ENCODE measurements at regions not wholly inside any gene's neighbourhood (a gene's known extent, or its start where the extent isn't known, plus 50 kb on each side); places are given as distances from the start of the nearest gene placed in this dataset.

GRCh38 chr13:73288596-73288995 lies 229.8 kb downstream of the KLF5 start:
- Histone ChIP-seq H3K27ac (ENCODE audit: low read depth, low read length) (no peak overlapping the region), H3K9ac (ENCODE audit: low read length) (no peak overlapping the region), H3K9me3 (ENCODE audit: control insufficient read depth in 1 of 2, insufficient read depth in 1 of 2, low read depth in 1 of 2, low read length in 2 of 2) (no peaks in the 10 kb centered on the region), H3K4me1 (ENCODE audit: control insufficient read depth in 1 of 2, insufficient read depth in 2 of 2, low read length in 2 of 2) (no peaks in the 10 kb centered on the region), H3K36me3 (ENCODE audit: control insufficient read depth in 1 of 2, insufficient read depth in 2 of 2, low read length in 2 of 2) (no peaks in the 10 kb centered on the region), H3K27me3 (ENCODE audit: insufficient read depth, low read length) (no peaks in the 10 kb centered on the region), H4K20me1 (ENCODE audit: insufficient read depth) (no peaks in the 10 kb centered on the region), H3K4me3 (replicated peaks in 1 of 2; ENCODE audit: low read depth in 1 of 2, low read length in 2 of 2) (no peak overlapping the region), H3K4me2 (ENCODE audit: low read length) (no peak overlapping the region), H2AFZ (ENCODE audit: low read depth, low read length, poor library complexity, severe bottlenecking) (no peak overlapping the region), H3K79me2 (ENCODE audit: insufficient read depth, low read length) (no peaks in the 10 kb centered on the region), H3K9me2 (ENCODE audit: insufficient read depth) (no peaks in the 10 kb centered on the region)
- TF ChIP-seq MAX (IDR thresholded peaks at IDR 0.05) (no peak), JUND (IDR thresholded peaks at IDR 0.05) (no peak), RAD21 (IDR thresholded peaks at IDR 0.05; ENCODE audit: low read depth) (no peak), ZNF274 (IDR thresholded peaks at IDR 0.05; ENCODE audit: low read depth, low read length) (no peak), TCF7L2 (IDR thresholded peaks at IDR 0.05; ENCODE audit: borderline replicate concordance, extremely low read depth, insufficient read depth, insufficient read length) (no peak), POLR2AphosphoS5 (IDR thresholded peaks at IDR 0.05; ENCODE audit: low read depth, low read length) (no peak)
- intact Hi-C loops (cut with micrococcal nuclease), result no loop called here
- DNase-seq (ENCODE audit: low read depth, low spot score) (no peak), ATAC-seq (peak; percentile 40; the same call in 1 of the 2 replicates)
- CTCF ChIA-PET, result no interaction called here
- RAD21 ChIA-PET (ENCODE audit: low non-redundant PET in 1 of 2, low total read pairs in 2 of 2, uncharacterized antibody in 2 of 2, unreplicated experiment in 2 of 2), result no interaction called here
- POLR2A ChIA-PET, result no interaction called here
- no TSS peak for BruUV-seq (replicated peaks)

- DNase-seq (ENCODE audit: low read depth, low spot score), result no peak
- H3K4me1 ChIP-seq (ENCODE audit: control insufficient read depth in 1 of 2, insufficient read depth in 2 of 2, low read length in 2 of 2), result no peaks in the 10 kb centered on the region
- H3K4me3 ChIP-seq (replicated peaks in 1 of 2; ENCODE audit: low read depth in 1 of 2, low read length in 2 of 2), result no peak overlapping the region
- H3K9me3 ChIP-seq (ENCODE audit: control insufficient read depth in 1 of 2, insufficient read depth in 1 of 2, low read depth in 1 of 2, low read length in 2 of 2), result no peaks in the 10 kb centered on the region
- intact Hi-C loops (cut with micrococcal nuclease), result no loop called here
- no peaks in the 10 kb centered on the region for H3K9me2 ChIP-seq (ENCODE audit: insufficient read depth)
- ChIA-PET RAD21 (ENCODE audit: low non-redundant PET in 1 of 2, low total read pairs in 2 of 2, uncharacterized antibody in 2 of 2, unreplicated experiment in 2 of 2) (interaction anchor here in 1 of 2 experiments (0.7 kb wide), 1 partner anchor 18 kb away, joined by 3 read pairs; no protein-coding TSS in a partner anchor), CTCF (no interaction called here), POLR2A (no interaction called here)
- H3K9ac ChIP-seq (ENCODE audit: low read length), result no peak overlapping the region
- no peak overlapping the region for H3K4me2 ChIP-seq (ENCODE audit: low read length)
- TF ChIP-seq EZH2 (IDR thresholded peaks at IDR 0.05), result no peak
- TF ChIP-seq CBX3 (IDR thresholded peaks at IDR 0.05; ENCODE audit: low read depth), result no peak
- no peak for TF ChIP-seq CEBPB (IDR thresholded peaks at IDR 0.05; ENCODE audit: low read depth)
- no peak for TF ChIP-seq REST (IDR thresholded peaks at IDR 0.05; ENCODE audit: low read depth)
- TF ChIP-seq POLR2A (IDR thresholded peaks at IDR 0.05; ENCODE audit: borderline replicate concordance, extremely low read depth, insufficient read depth, insufficient read length), result no peak
- TF ChIP-seq MAX (IDR thresholded peaks at IDR 0.05), result no peak
- TF ChIP-seq POLR2AphosphoS5 (IDR thresholded peaks at IDR 0.05; ENCODE audit: low read depth, low read length), result no peak
- TF ChIP-seq YY1 (IDR thresholded peaks at IDR 0.05; ENCODE audit: extremely low read depth, insufficient replicate concordance, low read depth, low read length), result no peak
- no peak for TF ChIP-seq ELF1 (IDR thresholded peaks at IDR 0.05; ENCODE audit: borderline replicate concordance, low read depth)
- no peak for TF ChIP-seq EZH2phosphoT487 (IDR thresholded peaks at IDR 0.05; ENCODE audit: borderline replicate concordance)
- no TSS peak for BruUV-seq (replicated peaks)
- no peaks in the 10 kb centered on the region for H3K36me3 ChIP-seq (ENCODE audit: control insufficient read depth in 1 of 2, insufficient read depth in 2 of 2, low read length in 2 of 2)
- H3K79me2 ChIP-seq (ENCODE audit: insufficient read depth, low read length), result no peaks in the 10 kb centered on the region
- no peaks in the 10 kb centered on the region for H4K20me1 ChIP-seq (ENCODE audit: insufficient read depth)
- H3K27me3 ChIP-seq (ENCODE audit: insufficient read depth, low read length), result no peaks in the 10 kb centered on the region
- H3K27ac ChIP-seq (ENCODE audit: low read depth, low read length), result no peak overlapping the region
- ATAC-seq, result no peak
- H2AFZ ChIP-seq (ENCODE audit: low read depth, low read length, poor library complexity, severe bottlenecking), result no peak overlapping the region
Measured at GRCh38 chr13:73287831-73288230, 229.0 kb downstream of the KLF5 start.

Measured in HCT116 (cell line).